Panc1 (cell line): ENCODE measurements at regions not wholly inside any gene's neighbourhood (a gene's known extent, or its start where the extent isn't known, plus 50 kb on each side); places are given as distances from the start of the nearest gene placed in this dataset.

Experiments
- CTCF ChIP-seq: fragments of 450-650 bp; IDR thresholded peaks from 2 replicates; pipeline ENCODE4 v1.5.1; 2017; ENCODE audit warnings: mild to moderate bottlenecking
- POLR2AphosphoS5 ChIP-seq: IDR thresholded peaks from 2 replicates; pipeline ENCODE4 v1.6.1; 2012; ENCODE audit warnings: mild to moderate bottlenecking, low read depth, low read length, moderate library complexity
- REST ChIP-seq, 2 experiments: IDR thresholded peaks; 2 replicates each; pipeline ENCODE4 v1.6.1; 2011 to 2012; ENCODE audit warnings: low read depth in 2 of 2, control low read depth in 1 of 2, low read length in 1 of 2, mild to moderate bottlenecking in 1 of 2, moderate library complexity in 1 of 2; ENCODE audit not compliant: insufficient read depth in 1 of 2
- SIN3A ChIP-seq: IDR thresholded peaks from 2 replicates; pipeline ENCODE4 v1.6.1; 2012; ENCODE audit warnings: low read depth, mild to moderate bottlenecking, low read length, moderate library complexity, borderline replicate concordance; ENCODE audit not compliant: insufficient read depth

DNA sequence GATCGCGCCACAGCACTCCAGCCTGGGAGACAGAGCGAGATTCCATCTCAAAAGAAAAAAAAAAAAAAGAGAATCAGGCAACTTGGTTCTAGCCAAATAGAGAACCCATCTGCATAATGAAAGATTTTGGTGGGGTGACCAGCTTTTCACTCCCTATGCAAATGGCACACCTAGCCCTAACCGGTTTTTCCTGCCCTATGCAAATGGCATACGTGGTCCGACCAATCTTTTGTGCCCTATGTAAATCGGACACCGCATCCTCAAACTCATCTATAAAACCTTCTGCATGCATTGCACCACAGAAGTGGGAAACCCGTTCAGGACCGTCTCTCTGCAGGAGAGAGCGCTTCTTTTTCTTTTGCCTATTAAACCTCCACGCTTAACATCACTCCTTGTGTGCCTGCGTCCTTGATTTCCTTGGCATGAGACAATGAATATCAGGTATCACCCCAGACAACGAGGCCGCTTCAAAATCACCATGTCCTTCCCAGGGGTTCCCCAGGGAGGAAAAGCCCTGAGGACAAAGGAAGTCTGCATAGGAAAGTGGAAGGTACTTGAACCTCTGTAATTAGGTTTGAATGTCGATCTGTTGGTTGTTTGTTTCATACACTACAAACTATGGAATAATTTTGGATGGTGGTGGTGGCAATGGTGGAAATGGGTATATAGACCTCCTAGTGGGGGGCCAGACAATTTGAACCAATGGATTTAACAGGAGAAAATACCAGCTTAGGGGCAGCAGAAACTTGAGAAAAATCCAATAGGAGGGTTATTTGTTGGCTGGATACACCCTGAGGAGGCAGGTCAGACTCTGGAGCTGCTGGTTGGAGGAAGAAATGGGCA lies 396.2 kb downstream of the TYW1 start:
- TF ChIP-seq CTCF (no peak), REST (IDR thresholded peaks at IDR 0.05; ENCODE audit: insufficient read depth in 1 of 2, low read depth in 2 of 2, low read length in 1 of 2) (no peak), SIN3A (no peak), POLR2AphosphoS5 (no peak)
